Muscle of back (tissue), 3 donors: ENCODE measurements at regions not wholly inside any gene's neighbourhood (a gene's known extent, or its start where the extent isn't known, plus 50 kb on each side); places are given as distances from the start of the nearest gene placed in this dataset.

Experiments used
- DNase-seq, 3 donors: peaks; one replicate each; pipeline versions ENCODE4 v3.0.0 to v3.0.0-alpha.2; 2013

DNA sequence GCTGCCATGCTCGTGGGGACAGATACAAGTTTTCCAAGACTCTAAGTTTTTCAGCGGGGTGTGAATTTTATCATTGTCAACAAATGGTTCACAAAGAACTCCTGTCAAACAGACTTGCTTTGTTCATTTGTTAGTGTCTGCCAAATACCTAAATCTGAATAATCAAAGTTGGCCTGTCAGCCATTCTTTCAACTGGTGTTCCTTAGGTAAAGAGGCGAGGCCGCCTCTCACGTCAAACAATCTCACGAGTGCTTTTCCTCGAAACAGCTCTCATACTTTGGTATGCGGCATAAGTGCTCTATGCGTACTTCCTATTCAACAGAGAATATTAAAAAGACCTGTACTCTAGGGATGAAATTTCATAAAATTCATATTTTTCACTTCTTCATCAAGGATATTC, 51.4 kb upstream of the KANK4 start:
- DNase-seq, result no peak

DNA sequence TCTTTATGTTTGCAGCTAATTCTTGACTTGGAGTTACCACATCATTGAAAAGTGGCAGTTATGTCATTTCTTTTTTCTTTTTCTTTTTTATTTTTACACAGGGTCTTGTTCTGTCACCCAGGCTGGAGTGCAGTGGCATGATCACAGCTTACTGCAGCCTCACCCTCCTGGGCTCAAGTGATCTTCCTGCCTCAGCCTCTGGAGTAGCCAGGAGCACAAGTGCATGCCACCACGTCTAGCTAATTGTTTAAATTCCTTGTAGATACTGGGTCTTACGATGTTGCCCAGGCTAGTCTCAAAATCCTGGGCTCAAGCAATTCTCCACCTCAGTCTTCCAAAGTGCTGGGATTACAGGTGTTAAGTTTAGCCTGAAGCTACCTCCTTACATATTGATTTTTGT, 52.1 kb upstream of the KANK4 start:
- no peak for DNase-seq

DNA sequence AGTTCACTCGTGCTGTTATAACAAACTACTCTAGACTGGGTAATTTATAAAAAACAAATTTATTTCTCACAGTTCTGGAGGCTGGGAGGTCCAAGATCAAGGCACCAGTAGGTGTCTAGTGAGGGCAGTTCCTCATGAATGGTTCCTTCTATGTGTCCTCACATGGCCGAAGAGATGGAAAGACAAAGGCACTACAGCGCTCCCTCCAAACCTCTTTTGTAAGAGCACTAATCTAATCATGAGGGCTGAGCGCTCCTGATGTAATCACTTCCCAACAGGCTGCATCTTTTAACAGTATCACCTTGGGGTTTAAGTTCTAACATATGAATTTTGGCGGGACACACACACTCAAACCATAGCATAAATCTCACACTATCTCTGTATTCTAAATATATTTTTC, 54.0 kb upstream of the KANK4 start:
- DNase-seq, result no peak

- DNase-seq, result no peak
Measured at GRCh38 chr1:62377043-62377562, 57.9 kb upstream of the KANK4 start.

- peak in 1 of 3 donors; percentile 78 for DNase-seq
Measured at GRCh38 chr1:62380181-62380580, 56.7 kb upstream of the USP1 start.

DNA sequence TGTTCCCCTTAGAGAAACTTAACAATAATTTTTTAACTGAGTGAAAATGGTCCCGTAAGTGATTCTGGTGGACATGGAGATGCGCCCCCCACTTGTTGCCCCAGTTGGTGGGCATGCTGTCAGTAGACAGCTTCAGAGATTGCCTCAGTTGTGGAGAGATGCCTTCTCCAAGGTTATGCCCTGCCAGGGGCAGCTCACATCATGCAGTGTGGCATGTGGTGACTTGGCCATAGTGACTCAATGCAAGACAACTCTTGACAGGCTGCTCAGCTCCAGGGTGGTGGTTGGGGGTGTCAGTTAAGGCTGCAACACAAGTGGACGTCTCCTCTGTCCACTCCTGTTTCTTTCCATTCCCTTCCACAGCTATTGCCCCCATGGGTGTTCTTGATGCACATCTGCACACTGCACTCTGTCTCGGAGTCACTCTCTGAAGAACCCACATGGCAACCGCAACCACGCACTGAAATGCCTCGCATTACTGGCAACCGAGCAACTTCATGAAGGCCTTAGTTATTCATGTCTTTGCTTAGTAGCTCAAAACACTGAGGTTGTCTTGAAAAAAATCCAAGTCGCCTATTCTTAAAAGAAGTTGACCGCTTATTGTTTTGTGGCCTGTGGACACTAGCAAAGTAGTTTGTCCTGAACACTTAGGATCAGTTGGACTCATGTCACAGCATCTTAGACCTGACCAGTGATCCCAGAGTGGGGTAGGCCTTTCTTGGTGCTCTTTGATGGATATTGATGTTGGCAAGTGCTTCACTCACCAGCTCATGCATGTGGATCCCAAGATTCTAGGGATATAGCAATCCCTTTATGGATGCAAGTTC, 54.8 kb upstream of the USP1 start:
- DNase-seq, result peak in 1 of 3 donors; percentile 54

- DNase-seq, result peak in 1 of 3 donors; percentile 66
Measured at GRCh38 chr1:62382658-62382955, 54.2 kb upstream of the USP1 start.

DNA sequence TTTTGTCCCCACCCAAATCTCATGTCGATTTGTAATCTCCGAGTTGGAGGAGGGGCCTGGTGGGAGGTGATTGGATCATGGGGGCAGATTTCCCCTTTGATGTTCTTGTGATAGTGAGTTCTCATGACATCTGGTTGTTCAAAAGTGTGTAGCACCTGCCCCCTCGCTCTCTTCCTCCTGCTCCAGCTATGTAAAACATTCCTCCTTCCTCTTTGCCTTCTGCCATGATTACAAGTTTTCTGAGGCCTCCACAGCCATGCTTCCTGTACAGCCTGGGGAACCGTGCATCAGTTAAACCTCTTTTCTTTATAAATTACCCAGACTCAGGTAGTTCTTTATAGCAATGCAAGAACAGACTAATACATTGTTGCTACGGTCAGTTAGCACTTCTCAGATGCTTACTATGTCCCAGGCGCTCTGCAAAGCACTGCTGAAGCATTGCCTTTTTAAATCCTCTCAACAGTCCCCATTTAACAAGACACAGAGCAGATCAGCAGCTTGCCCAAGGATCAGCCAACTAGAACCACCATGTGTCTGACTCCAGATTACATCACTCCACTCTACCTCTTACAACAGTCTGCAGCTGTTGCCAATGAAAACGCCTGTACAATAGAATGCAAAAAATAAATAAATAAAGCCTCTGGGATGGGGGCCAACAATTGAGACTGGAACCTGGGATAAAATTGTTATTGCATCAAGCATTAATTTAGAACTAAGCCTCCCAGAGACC, 52.4 kb upstream of the USP1 start:
- peak; percentile 87 to 93 (median 88) for DNase-seq

GRCh38 chr1:62385923-62386322, 50.9 kb upstream of the USP1 start:
- DNase-seq, result no peak

DNA sequence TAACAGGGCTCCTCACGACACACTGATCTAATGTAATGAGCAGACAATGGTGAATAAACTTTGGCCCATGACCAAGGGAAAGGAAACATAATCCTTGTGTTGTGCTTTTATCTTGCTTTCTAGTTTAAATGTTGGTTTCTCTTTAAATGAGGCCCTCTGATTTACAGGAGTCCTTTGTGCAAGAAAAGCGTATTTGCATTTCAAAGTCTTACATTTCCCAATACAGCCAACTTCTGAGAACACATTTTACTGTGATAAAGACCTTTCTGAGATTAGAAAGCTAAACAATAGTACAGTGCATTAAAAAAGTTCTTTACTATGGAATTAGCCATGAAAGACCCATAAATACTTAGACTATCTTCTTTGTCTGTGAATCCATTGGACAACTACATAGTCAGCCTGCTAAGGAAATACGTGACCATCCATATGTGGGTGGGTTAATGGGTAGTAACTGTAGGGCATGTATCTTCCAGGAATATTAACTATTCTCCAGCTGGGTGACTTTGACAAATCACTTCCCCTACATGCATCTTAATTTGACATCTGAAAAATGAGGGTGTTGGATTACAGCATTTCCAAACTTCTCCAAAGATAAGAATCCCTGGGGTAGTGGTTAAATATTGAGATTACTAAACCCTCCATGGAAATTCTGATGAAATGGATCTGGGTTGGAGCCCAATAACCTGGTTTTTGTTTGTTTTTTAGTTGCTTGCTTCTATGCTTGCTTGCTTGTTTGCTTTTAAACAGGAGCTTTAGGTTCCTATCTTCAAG, 50.3 kb upstream of the USP1 start:
- DNase-seq, result peak in 1 of 3 donors; percentile 56
